ENCODE measurements at regions not wholly inside any gene's neighbourhood (a gene's known extent, or its start where the extent isn't known, plus 50 kb on each side); places are given as distances from the start of the nearest gene placed in this dataset.

DNA sequence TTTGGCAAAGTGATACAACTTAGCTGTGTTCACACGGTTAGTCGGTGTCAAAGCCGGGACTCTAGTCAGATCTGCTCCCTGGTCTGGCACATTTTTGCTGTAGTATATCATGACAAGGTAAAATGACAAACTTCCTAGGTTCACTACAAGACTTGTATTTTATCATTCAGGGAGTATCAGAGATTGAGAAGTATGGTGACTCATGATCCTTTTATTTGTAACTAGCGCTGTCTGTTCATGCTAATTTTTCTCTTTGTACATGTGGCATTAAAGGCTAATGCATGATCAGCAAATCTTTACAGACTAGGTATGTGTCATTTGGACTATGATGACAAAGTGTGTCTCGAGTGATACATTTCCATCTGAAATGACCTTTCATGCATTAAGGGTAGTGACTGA, 326.7 kb downstream of the SIPA1L2 start:
- DNase-seq = no peak

DNA sequence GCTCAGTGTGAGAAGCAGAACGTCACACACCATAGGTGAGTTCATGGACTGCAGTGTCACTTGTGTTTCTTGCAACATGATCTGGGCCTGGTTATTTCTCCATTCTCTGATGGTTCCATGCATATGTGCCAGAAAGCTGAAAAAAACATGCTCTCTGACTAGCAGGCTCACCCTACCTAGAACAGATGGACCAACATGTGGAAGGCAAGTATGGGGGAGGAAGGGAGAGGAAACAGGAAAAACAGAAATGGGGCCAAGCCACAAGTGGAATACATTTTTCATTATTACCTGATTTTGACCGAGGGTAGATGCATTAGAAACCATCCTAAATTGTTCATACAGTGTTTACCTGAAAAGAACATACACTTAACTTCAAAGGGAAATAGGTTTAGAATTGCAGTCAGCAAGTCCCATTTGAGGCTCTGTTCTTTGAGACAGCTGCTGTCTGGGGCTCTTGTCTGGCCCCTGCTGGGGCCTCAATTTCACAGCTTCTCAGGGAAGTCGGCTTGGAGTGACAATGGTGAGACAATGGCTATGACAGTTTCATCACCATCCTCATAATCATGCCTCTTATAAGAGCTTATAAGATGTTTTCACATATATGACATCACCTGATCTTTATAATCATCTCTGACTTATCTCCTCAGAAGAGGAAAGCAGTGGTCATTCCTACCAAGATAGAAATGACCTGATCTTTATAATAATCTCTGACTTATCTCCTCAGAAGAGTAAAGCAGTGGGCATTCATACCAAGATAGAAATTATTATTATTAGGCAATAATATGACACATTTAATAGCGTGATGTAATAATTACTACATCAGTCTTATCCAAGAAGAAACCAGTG, 327.3 kb downstream of the SIPA1L2 start:
- no peak for DNase-seq

DNA sequence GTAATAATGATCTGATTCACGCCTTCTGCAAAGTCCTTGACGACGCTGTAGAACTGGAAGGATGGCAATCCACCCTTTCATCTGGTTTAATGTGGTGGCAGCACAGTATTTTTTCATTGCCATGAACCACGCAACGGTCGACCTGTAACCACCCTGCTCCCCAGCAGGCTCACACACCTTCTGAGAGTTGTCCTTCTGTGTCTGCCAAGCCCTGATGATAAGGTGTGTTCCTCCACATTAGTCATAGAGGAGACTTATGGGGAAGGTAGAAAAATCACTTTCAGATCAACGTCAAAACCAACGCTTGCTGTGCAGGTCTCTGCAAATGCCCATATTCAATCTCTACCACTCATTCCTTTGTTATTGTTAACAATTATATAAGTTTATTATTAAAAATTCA, 328.7 kb downstream of the SIPA1L2 start:
- no peak for DNase-seq

DNA sequence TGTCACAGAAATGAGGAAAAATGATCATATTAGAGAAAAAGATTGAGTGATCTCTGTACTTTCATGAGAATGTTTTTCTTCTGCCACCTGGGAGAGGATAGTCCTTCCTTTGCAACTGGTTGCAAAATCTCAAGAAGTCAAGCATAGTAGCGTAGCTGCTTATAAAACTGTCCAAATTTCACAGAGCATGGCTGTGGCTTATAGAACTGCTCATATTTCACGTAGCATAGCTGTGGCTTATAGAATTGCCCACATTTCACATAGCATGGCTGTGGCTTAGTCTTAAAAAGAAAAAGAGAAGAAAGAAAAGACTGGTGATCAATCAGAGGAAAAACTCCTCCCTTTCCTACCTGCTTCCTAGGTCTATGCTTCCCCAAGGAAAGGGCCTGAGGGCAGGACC, 329.5 kb downstream of the SIPA1L2 start:
- DNase-seq = peak; percentile 26

DNA sequence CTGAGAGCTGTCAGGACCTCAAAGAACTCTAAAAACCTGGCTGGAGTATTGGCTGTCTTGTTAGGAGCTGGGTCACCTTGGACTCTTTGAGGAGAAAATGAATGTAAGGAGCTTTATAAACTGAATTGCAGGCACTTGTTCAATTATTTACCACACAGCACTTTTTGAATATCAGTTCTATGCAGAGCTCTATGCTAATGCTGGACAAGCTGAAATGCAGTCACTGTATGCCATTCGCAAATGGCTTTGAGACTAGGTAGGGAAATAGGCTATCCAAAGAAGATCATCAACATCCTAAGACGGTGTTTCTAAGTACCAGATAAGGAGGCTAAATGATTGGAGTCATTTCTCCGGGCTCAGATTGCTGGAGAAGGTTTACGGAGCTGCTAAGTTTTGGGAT, 333.5 kb downstream of the SIPA1L2 start:
- no peak for DNase-seq

DNA sequence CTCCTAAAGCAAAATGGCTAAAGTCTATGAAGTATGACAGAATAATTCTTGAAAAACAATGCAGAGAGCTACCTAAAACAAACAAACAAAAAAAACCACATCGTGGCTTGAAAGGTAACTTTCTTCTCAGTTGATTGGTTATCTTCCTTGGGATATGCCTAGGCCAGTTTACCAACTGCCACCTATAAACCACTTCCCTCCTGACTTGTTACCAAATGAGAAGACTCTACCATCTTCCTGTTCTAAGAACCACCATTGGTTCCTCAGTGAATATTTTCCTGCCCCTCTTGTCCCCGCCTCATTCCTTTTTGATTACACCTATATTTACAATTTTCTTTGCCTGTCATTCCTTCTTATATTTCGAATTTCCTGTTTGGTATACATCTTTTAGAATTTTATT, 336.6 kb downstream of the SIPA1L2 start:
- DNase-seq = no peak

DNA sequence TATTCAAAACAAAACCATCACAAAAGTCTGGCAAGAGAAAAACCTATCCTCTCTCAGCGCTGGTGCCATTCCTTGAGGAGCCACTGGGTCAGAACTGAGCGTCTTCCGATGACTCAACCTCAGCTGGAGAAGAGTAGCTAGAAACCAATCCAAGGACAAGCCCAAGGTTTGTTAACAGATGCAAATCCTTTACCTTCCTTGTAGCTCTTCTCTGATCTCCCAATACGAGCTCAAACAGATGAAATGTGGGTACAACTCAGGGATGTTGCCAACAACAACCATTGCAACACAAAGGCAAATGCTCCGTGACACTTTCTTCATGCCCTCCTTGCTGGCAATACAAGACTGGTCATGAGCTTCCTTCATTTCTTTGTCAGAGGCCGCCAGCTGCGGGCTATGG, 337.1 kb downstream of the SIPA1L2 start:
- DNase-seq = no peak

DNA sequence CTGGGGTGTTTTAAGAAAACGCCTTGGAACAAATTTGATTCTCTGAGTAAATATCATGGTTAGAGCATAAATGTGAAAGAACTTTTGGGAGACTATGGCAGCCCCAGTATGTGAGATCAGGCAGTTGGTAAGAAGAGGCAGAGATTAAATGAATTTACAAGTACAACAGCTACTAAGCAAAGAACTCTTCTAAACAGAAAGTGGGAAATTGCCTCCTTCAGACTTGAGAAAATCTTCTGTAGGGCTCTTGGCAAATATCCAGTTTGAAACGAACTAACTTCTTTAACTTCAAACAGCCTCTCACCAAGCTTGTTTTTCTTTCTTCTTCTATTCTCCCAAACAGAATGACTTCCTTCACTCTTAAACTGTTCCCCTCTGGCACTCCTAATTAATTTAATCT, 337.7 kb downstream of the SIPA1L2 start:
- DNase-seq = no peak

DNA sequence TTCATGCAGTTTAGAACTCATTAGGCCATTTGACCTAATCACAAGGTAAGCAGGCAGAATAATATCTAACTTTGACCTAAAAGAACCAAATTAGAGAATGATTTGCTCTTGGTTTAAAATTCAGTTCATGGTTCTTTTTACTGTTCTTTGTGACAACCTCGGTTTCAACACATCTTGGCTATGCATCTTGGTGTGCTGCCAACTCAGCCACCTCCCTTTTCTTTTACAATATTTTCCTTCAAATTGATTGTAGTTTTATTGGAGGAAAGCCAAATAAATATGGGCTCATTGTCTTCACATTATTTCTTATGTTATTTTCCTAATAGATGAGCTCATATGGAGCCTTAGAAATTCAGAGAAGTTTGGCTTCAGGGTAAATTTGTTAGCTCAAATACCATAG, 338.3 kb downstream of the SIPA1L2 start:
- no peak for DNase-seq

DNA sequence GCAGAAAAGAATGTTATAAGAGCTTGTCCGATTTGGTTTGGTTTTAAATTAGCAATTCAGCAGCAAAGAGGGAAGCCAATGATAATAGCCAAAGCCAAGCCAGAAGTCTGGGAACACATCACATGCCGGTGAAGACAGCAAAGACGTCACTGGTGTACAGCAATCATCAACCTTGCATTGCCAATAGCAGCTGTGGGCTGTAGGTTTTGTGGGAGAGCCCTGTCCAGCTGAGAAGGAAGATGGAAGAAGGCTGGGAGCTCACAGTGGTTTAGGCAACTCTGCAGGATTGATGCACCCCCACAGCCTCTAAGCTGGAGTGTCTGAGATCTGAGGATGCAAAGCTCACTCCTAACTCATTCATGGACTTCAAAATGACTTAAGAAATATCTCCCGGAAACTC, 338.7 kb downstream of the SIPA1L2 start:
- no peak for DNase-seq

DNA sequence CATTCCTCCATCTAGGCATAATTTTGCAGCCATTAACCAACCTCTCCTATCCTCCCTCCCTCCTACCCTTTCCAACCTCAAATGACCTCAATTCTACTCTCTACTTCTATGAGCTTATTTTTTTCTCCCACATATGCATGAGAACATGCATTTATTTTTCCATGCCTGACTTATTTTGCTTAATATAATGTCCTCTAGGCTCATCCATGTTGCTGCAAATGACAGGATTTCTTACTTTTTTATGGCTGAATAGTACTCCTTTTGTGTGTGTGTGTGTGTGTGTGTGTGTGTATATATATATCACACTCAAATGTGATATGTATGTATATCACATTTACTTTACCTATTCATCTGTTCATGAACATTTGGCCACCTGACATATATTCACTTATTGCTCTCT, 339.4 kb downstream of the SIPA1L2 start:
- DNase-seq = no peak

DNA sequence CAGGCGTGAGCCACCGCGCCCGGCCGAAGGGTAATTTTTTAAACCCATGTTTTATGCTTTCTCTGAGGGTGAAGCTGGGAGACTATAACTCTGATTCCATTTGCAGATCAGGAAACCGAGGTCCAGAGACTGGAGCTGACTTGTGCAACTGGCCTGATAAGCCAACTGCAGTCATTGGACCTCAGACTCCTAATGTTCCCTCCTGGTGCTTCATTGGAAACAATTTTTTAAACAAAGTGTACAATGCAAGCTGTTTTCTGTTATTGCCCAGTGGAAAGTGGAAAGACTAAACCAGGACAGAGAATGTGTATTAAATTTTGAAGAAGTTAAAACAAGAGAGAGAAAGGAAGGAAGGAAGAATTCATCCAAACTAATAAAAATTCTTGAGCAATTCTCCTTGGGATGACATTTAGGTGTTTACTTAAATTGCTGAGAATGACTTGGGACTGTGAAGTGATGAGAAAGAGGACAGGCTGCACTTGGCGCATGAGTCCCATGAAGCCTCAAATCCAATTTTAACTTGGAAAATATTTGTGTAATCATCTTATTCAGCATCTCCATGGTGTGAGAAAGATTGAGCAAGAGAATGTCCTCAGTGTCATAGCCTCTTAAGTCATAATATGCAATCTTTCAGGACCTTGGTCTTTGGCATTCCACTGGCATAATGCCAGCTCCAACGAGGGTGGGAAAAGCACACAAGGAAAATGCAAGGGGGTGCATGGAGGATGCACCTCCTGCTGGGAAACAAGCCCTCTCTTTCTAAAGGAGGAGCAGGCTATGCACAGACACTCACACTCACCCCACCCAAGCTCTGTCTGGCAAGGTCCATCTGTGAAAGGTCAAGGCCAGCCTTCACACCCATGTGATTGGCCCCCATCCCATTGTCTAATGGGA, 342.0 kb downstream of the SIPA1L2 start:
- peak; percentile 9 for DNase-seq

DNA sequence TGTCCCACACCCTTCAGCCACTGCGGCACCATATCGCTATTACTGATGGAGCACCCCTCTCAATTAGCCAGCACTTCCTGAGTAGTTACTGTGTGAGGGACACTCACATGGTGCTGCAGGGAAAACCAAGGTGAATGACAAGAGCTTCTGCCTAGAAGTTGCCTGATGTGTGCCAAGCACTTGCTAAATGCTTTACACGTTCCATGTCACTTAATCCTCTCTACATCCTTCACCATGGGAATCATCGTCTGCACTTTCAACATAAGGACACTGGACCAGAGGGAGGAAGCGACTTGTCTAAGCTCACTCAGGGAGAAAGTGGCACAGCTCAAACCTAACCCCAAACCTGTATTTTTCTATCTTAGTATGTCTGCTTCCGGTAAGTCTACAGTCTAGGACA, 344.8 kb downstream of the SIPA1L2 start:
- DNase-seq = no peak

DNA sequence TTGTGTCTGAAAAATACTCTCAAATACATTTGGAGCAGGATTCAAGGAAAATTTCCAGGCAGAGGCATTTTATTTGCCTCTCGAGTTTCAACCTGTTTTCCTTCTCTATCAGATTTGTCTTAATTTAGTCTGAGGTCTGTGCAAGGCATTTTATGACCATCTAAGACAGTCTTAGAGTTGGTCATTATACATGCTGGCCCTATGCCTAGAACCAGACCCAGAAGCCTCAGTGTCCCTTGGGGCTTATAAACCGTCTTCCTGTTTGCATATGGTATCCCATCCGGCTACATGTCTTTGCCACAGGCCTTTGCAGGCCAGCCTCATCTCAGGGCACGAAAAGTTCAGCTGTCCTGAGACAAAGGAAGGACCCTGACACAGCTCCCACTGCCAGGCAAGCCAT, 346.1 kb downstream of the SIPA1L2 start:
- DNase-seq = peak; percentile 4

DNA sequence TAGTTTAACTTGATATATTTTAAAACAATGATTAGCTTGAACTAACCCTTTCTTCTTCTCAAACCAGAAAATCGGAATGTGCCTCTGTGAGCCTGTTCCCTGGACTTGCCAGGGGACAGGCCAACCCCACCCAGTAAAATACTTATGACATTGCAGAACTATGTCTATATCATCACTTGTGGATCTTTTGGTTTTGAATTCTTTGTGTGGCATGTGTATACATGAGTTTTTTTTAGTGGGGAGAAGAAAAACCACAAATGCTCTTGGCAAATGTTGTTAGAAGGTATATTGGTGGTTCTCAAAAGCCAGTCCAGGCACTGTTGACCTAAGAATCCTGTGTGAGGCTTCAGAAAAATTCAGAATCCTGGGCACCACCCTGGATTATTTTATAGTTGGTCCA, 347.4 kb downstream of the SIPA1L2 start:
- no peak for DNase-seq

DNA sequence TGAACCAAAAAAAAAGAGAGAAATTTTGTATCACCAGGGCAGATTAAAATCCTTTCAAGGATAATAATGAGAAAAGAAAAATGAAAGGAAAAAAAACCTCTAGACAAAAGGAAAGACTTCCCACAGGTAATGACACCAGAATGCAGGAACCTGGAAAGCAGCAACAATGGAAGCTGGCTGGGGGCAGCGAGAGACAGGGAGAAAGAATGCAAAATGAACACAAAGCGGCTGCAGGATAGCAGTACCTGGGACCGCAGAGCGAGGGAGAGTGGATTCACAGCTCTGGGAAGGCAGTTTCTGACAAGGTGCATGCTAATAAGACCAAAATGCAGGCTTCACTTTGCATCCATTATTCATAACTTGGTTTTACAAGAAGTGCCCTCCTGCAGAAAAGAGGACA, 349.0 kb downstream of the SIPA1L2 start:
- no peak for DNase-seq

DNA sequence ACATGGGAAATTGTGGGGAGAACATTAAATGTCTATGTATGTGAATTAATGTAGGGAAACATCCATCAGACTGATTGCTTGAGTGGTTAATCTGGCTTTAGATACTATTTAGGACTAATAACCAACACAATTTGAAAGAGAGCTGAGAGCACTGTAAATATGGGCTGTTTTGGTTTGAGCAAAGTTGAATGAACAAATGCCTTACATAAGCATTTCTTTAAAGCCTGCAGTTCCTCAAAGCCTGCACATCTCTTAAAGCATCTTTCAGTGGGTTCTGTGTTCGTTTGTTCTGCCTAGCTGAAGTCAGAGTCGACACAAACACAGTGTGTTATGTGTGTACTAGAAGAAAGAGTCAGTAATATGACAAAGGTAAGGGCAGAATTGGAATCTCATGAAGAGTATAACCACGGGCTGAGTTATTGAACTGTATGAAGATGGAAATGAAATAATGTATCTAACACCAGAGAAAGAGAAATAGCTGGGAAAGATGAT, 350.0 kb downstream of the SIPA1L2 start:
- no peak for DNase-seq

DNA sequence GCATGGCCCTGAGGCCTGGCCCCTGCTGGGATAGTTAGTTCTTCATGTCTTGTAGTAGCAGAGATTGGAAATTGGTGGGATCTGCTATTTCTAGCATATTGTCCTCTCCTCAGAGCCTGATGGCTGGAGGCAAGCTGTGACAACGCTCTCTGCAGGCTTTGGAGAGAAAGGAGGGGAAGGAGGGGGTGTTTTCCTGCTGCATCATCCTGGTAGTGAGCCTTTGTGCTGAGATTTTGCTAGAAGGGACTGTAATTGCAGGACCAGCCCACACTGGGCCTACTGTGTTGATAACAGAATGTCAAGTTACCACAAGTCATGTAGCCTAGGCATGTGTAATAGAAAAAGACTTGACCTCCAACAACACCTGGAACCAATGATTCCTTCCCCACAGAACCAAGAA, 351.0 kb downstream of the SIPA1L2 start:
- DNase-seq = no peak

DNA sequence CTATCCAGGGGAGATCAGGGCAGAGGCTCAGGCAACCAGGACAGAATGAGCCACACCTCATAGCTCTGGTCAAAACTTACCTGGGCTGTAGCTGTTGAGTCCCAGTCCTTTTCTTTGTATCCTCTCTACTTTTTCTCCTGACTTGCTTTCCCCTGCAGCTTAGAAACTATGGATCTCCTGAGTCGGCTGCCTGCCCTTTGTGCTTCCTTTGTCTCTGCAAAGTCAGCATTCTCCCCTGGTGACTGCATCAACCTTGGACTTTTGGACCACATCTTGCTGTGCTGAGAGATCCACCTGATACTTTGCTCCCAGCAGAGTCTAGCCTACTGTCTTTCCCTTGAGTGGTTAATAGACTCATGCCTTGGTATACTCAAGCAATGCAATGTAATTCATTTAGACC, 353.3 kb downstream of the SIPA1L2 start:
- DNase-seq = no peak

DNA sequence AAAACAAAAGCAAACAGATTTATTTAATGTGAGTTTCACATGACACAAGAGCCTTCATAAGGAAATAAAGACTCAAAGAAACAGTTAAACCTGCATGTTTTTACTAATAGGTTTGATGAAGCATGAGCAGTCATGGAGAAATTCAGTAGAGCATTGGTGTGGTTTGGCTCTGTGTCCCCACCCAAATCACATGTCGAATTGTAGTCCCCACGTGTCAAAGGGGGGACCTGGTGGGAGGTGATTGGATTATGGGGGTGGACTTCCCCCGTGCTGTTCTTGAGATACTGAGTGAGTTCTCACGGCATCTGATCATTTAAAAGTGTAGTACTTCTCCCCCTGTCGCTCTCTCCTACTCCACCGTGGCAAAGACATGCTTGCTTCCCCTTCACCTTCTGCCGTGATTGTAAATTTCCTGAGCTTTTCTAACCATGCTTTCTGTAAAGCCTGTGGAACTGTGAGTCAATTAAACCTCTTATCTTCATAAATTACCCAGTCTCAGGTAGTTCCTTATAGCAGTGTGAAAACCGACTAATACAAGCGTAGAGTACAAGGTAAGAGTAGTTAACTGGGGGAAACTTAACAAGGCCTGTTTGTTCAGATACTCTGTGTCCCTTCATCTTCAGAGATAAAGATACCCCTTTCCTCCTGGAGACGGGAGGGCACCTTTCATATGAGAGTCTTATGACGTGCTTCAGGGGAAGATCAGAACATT, 354.8 kb downstream of the SIPA1L2 start:
- no peak for DNase-seq

DNA sequence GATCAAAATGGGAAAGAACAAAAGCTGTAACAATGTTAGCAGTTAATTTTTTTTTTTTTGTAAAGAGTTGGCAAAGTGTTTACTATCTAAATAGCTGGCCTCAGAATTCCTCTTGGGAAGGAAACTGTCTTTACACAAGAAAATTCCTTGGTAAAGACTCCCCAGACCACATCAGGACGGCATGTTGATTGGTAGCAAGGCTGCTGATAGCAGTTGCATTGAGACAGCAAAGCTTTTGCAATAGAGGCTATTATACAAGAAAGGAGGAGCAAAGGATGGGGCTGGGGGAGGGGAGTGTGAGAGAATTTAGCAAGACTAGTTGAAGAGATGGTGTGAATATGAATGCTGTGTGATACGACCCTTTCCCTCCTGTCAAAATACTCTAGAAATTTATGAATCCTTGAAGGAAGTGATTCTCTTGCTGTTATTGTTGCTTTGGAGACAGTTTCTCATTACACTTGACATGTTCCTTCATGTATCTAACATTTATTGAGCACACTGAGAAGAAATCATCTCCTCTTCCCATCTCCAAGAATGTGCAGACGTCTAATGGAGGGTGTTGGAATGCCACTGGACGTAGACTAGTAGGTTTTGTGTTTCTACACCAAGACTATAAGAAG, 355.6 kb downstream of the SIPA1L2 start:
- peak; percentile 24 for DNase-seq

DNA sequence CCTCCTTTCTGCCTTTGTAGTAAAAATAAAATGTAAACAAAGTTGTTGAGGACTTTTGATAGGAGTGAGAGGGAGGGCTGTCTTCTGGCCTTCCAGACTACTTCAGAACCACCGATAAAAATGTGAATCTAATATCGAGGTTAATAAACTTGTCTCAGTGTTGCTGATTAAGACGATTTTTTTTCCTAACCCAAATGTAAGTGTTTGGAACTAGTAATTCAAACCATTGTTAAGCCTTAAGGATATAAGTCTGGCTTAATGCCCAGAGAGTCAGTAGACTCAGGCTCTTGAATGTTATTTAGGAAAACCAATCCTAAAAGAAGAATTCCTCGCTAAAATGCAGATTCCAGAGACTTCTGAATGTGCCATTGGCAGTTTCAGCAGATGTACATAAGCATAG, 356.9 kb downstream of the SIPA1L2 start:
- DNase-seq = peak; percentile 34

Data from fibroblast of skin of right biceps (primary cell).